Renal cortical epithelial cell (primary cell): ENCODE measurements at regions not wholly inside any gene's neighbourhood (a gene's known extent, or its start where the extent isn't known, plus 50 kb on each side); places are given as distances from the start of the nearest gene placed in this dataset.
"Not testable (repeated sequence)": the region's sequence is repeated elsewhere in the genome, so short reads cannot be mapped to it uniquely, and the experiment has no call there.

Source experiments
- DNase-seq: peaks from one replicate; pipeline ENCODE4 v3.0.0-alpha.2; 2011; ENCODE audit warnings: low read depth

GRCh38 chr17:74115586-74115985, 87.9 kb upstream of the RPL38 start:
- DNase-seq: no peak

- DNase-seq: no peak
Observed at GRCh38 chr17:74116087-74116717, 87.3 kb upstream of the RPL38 start.

- DNase-seq: no peak
Observed at GRCh38 chr17:74117087-74117698, 86.3 kb upstream of the RPL38 start.

- no peak for DNase-seq
Observed at GRCh38 chr17:74117999-74118421, 85.5 kb upstream of the RPL38 start.

GRCh38 chr17:74118504-74118903, 85.0 kb upstream of the RPL38 start:
- DNase-seq: no peak

GRCh38 chr17:74119049-74119580, 84.4 kb upstream of the RPL38 start:
- DNase-seq: no peak

- no peak for DNase-seq
Observed at GRCh38 chr17:74119965-74120364, 83.5 kb upstream of the RPL38 start.

- no peak for DNase-seq
Observed at GRCh38 chr17:74123350-74123749, 80.1 kb upstream of the RPL38 start.

- DNase-seq: no peak
Observed at GRCh38 chr17:74123866-74124444, 79.5 kb upstream of the RPL38 start.

GRCh38 chr17:74125156-74125555, 78.3 kb upstream of the RPL38 start:
- peak; percentile 1 for DNase-seq

- no peak for DNase-seq
Observed at GRCh38 chr17:74126179-74126900, 77.1 kb upstream of the RPL38 start.

GRCh38 chr17:74126959-74127358, 76.5 kb upstream of the RPL38 start:
- DNase-seq: no peak

- no peak for DNase-seq
Observed at GRCh38 chr17:74128456-74129211, 74.8 kb upstream of the RPL38 start.

GRCh38 chr17:74129800-74130199, 73.7 kb upstream of the RPL38 start:
- DNase-seq: not testable (repeated sequence)

- DNase-seq: no peak
Observed at GRCh38 chr17:74130276-74130675, 73.2 kb upstream of the RPL38 start.

GRCh38 chr17:74130841-74131240, 72.6 kb upstream of the RPL38 start:
- no peak for DNase-seq

- DNase-seq: no peak
Observed at GRCh38 chr17:74132354-74132753, 71.1 kb upstream of the RPL38 start.

GRCh38 chr17:74133740-74134139, 69.7 kb upstream of the RPL38 start:
- DNase-seq: no peak

- not testable (repeated sequence) for DNase-seq
Observed at GRCh38 chr17:74134234-74134633, 69.2 kb upstream of the RPL38 start.

GRCh38 chr17:74134991-74135390, 68.5 kb upstream of the RPL38 start:
- no peak for DNase-seq

- DNase-seq: no peak
Observed at GRCh38 chr17:74135391-74136167, 67.9 kb upstream of the RPL38 start.
